ENCODE measurements at regions not wholly inside any gene's neighbourhood (a gene's known extent, or its start where the extent isn't known, plus 50 kb on each side); places are given as distances from the start of the nearest gene placed in this dataset.

GRCh38 chr10:83934641-83935338 is 204.5 kb upstream of the GHITM start:
- DNase-seq (ENCODE audit: low read depth), result no peak

DNA sequence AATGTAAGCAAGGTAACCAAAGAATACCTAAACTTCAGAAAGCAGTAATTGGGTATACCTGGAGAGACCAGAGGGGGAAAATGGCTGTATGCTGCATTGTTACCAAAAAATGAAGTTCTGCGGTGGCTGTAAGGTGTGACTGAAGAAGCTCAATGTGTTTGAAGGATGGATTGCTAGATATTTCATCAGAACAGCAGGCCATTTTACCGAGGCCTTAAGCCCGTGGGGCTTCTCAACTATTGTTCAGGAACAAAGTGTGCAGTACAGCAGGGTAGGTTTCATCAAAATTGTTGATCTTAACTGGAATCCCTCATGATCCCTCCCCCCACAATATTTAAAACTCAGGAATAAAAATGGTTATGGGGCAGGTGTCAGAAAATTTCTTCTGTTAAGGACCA is 204.0 kb upstream of the GHITM start:
- no peak for DNase-seq (ENCODE audit: low read depth)

GRCh38 chr10:83935911-83936310 is 203.4 kb upstream of the GHITM start:
- no peak for DNase-seq (ENCODE audit: low read depth)

DNA sequence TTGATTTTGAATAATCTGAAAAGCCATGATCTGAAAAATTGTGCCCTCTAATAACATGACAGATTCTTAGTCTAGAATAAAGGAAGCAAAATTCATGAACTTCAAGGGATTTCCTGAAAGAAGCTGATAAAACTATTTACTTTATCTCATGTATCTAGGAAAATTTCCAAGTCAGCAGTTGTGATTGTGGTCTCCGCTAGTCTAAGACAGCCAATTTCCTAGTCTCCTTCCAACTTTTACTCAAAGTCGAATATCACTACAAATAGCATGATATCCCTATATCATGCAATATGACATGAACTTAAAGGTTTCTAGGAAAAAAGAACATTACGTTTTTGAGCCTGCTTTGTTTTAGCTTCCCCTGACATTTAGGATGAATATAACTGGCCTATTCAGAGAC is 202.1 kb upstream of the GHITM start:
- no peak for DNase-seq (ENCODE audit: low read depth)

GRCh38 chr10:83937826-83938225 is 201.5 kb upstream of the GHITM start:
- DNase-seq (ENCODE audit: low read depth), result no peak

- DNase-seq (ENCODE audit: low read depth), result no peak
Measured at GRCh38 chr10:83941189-83941588, 198.1 kb upstream of the GHITM start.

DNA sequence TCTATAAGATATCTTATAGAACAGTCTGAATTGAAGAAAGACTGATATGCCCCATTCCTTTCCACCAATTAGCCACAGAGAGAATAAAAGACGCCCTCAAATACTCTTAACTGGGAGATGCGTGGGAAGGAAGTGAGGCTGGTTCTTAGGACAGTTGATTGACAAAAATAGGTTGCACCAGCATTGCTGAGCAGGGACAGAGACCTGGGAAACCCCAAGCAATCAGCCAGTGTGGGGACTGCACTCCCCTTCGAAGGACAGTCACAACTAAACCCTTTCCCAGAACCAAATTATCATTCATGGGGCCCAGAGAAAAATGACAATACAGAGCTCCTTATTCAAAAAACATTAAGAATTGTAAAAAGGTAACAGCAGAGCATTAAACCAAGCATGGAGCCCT is 196.9 kb upstream of the GHITM start:
- DNase-seq (ENCODE audit: low read depth), result no peak

DNA sequence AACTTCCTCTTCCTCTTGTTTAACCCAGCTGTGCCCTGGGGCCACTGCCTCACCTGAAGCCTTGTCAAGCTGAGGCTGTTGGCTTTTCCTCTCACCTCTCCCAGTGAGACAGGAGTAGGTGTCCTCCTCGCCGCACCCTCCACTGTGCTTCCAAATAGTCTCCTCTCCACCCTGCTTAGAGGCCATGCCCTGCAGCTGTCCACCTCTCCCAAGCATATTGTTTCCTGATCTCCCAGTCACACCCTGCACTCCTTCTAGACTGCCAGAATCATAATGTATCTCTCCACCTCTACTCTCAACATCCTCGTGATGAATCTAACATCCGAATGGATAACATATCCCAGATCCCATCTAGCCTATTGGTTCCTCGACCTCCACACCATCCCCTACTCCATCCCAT is 196.3 kb upstream of the GHITM start:
- no peak for DNase-seq (ENCODE audit: low read depth)

GRCh38 chr10:83943920-83944319 is 195.4 kb upstream of the GHITM start:
- no peak for DNase-seq (ENCODE audit: low read depth)

DNA sequence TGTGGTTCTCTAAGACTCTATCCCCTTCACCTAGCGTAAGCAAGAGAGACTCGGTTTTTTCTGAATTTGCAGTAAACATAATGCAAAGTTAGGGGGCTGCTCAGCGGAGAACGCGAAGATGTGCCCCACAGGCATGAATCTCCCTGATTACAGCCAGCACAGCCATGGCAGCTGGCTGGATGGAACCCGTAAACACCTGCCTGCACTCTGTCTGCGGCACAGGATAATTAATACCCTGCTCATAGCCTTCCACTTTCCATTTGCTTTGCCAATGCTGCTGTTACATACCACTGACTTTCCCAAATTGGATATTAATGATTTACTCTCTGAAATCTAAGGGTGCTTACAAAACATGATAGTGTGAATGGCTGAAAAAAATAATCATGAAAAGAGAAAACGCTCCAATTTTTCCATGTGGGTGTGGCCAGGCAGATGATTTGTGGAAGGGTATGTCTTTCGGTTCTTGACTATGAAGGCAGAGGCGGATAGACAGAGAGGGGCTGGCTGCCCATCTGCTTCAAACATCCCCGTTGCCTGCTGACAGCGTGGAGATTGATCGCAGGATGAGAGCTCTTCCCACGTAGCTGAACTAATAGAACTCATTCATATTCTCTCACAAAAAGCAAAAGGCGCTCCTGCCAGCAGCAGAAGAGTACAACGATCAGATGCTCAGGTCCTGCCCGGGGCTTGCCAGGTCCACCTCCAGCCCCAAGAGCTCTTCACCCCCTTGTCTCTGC is 193.2 kb upstream of the GHITM start:
- DNase-seq (ENCODE audit: low read depth), result no peak

DNA sequence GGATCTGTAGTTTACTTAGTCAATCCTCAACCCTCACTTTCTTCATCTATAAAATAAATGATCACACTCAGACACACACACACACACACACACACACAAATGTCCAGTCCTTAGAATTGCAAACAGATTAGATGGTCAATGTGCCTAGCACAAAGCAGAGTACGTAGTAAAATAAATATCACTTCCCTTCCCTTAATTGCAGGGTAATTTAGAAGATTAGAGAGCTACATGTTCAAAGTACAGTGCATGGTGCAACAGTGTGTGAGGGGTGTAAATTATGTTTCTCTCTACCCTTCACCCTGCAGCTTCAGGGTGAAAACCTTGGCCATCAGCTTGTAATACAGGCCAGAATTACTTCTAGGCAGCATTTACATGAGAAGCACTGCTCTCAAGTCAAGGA is 187.0 kb upstream of the GHITM start:
- DNase-seq (ENCODE audit: low read depth), result no peak

- DNase-seq (ENCODE audit: low read depth), result no peak
Measured at GRCh38 chr10:83953589-83953988, 185.7 kb upstream of the GHITM start.

- DNase-seq (ENCODE audit: low read depth), result no peak
Measured at GRCh38 chr10:83954193-83954799, 185.0 kb upstream of the GHITM start.

DNA sequence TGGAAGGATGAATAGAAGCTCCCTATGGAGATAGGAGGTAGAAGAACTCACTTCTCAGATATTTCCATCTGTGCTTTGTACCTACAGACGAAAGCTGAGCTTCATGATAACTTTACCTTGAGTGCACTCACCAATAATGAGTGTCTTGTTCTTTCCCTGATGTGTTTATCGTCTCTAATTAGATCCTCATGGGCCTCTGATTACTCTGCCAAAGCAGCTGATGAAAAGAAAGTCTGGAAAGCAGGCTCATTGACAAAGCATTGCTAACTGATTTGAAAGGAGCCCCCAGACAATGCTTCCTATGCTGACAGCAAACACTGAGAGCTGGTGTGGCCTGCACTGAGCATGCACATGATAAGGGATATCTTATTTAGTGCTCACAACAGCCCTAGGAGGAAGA is 183.9 kb upstream of the GHITM start:
- DNase-seq (ENCODE audit: low read depth), result no peak

- no peak for DNase-seq (ENCODE audit: low read depth)
Measured at GRCh38 chr10:83957168-83957947, 182.0 kb upstream of the GHITM start.

DNA sequence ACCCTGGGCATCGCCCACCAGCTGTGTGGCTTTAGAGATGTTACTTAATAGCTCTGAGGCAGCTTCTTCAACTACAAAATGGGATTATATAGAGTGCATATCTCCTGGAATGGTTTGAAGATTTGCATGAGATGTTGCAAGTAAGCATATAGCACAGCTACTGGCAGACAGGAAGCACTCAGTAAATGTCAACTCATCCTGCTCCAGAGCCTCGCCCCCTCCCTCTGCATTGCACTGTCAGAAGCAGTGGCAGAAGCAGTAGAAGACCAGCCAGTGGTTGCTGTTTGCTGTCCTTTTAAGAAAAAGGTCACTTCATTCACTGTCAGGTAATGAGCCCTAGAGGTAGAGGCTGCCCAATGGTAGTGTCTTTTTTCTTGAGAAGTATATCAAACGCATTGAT is 180.0 kb upstream of the GHITM start:
- no peak for DNase-seq (ENCODE audit: low read depth)

- no peak for DNase-seq (ENCODE audit: low read depth)
Measured at GRCh38 chr10:83960125-83960524, 179.2 kb upstream of the GHITM start.

DNA sequence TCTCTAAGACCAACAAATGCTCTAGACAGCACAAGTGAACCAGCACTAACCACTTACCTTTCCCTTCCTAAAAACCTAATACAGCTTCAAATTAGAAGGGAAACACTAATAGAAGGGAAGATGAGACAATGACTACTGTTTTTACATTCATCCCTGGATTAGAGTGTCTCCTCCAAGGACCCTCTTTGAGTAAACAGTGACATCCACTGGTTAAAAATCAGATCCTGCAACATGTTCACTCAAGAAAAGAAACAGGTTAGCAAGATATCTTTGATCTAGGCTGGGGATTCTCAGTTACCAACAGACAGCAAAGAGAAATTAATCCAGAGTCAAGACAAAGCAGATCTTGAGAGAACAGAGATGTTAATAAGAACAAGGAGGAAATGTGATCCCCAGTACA is 177.7 kb upstream of the GHITM start:
- no peak for DNase-seq (ENCODE audit: low read depth)

GRCh38 chr10:83963446-83963845 is 175.9 kb upstream of the GHITM start:
- no peak for DNase-seq (ENCODE audit: low read depth)

DNA sequence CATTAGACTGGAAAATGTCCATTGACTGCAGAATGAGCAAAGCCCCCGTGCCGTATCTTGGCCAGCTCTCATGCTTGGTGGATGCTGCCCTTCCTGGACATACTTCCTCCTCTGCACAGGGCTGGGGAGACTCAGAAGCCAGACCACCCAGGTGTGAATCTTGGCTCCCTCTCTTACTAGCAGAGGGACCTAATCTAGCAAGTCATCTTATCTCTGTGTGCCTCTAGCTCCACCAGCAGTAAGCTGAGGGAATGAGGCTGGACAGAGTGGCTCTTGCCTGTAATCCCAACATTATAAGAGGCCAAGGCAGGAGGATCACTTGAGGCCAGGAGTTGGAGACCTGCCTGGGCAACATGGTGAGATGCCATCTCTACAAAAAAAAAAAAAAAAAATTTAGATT is 173.8 kb upstream of the GHITM start:
- DNase-seq (ENCODE audit: low read depth), result no peak

GRCh38 chr10:83968052-83968451 is 171.3 kb upstream of the GHITM start:
- DNase-seq (ENCODE audit: low read depth), result no peak

- no peak for DNase-seq (ENCODE audit: low read depth)
Measured at GRCh38 chr10:83978681-83979383, 160.5 kb upstream of the GHITM start.
